Activated naive CD8-positive, alpha-beta T cell treated with anti-CD3 and anti-CD28 coated beads, Interleukin-2, amount 50 U/mL, for 16 hours (primary cell): ENCODE measurements at regions not wholly inside any gene's neighbourhood (a gene's known extent, or its start where the extent isn't known, plus 50 kb on each side); places are given as distances from the start of the nearest gene placed in this dataset.
"Not testable (repeated sequence)": the region's sequence is repeated elsewhere in the genome, so short reads cannot be mapped to it uniquely, and the experiment has no call there.

Experiments used
- DNase-seq: peaks from one replicate; pipeline ENCODE4 v3.0.0-alpha.2; 2020; ENCODE audit warnings: low read depth, low spot score

DNA sequence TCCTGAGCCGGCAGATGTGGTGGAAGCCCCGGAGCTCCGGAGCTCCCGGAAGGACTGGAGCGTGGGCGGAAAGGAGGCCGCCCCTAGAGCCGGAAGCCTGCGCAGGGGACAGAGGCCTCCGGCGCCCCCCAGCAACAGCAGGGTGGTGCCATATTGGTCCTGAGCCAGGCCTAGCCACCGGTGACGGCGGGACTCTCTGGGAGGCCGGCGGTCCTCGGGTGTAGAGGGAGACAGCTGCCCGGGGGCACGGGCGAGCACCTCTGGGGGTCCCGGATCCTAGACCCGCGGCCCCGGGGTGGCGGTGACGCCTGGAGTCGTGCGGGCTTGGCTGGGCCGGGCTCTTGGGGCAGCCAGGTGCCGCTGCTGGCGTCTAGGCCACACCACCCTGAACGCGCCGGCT lies 1472.2 kb downstream of the FOXD4L5 start:
- DNase-seq, result not testable (repeated sequence)

DNA sequence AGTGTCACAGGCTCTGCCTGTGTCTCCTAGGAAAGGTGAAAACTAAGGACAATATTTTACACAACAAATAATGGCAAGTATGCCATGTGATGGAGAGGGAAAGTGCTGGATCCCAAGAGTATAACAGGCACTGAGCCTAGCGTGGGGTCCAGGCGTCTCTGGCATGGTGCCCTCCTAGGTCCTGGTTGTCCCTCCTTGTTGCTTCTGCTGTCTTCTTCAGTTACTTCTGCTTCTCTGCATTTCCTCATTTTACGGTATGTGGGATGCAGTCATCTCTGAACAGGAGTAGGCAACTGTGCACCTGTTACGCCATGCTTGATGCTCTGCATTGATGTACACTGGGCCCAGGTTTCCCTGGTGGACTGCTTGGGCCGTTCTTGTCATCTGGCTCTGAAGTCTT lies 1480.8 kb downstream of the FOXD4L5 start:
- not testable (repeated sequence) for DNase-seq

DNA sequence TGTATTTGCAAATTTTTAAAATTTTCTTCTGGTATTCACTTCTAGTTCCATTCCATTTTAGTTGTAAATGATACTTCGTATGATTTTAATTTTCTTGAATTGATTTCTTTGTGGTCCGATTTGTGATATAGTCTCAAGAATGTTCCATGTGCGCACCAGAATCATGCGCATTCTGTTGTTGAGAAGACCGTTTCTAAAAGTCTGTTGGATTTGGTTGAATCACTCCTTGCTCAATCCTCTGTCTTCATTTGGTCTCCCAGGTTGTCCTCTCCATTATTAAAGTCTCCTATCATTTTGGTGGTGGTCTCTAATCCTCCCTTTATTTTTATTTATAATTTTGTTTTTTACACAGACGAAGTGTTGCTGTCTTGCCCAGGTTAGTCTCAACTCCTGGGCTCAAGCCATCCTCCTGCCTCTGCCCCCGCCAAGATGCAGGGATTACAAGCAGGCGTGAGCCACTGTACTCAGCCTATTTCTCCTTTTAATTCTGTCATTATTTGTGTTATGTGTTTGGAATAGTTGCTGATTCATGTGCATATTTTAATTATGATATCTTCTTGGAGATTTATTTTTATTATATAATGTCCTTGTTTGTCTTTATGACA lies 1490.8 kb downstream of the FOXD4L5 start:
- not testable (repeated sequence) for DNase-seq

DNA sequence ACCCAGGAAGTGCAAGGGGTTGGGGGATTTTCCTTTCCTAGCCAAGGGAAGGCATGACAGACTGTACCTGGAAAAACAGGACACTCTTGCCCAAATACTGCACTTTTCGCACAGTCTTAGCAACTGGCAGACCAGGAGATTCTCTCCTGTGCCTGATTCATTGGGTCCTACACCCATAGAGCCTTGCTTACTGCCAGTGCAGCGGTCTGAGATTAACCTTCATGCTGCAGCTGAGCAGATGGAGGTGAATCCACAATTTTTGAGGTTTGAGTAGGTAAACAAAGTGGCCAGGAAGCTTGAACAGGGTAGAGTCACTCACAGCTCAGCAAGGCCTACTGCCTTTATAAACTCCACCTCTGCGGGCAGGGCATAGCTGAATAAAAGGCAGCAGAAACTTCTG lies 1497.6 kb downstream of the FOXD4L5 start:
- DNase-seq, result not testable (repeated sequence)

DNA sequence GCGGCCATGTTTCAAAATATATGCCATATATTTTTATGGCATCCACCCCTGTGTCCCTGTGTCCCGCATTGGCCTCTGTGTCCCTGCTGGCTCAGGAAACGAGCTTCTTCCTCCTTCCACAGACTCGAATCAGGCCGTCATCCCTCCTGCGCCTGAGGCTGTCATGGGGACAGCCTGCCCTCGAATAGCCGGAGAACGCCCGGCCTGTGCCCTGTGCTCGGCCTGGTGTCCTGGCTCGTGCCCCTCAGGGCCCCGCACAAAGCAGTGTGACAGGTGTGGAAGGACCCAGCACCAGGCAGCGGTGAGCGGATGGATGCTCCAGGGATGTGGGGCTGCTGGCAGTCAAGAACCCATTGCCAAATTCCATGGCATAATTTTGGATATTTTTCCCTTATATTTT lies 1500.0 kb downstream of the FOXD4L5 start:
- DNase-seq, result not testable (repeated sequence)

DNA sequence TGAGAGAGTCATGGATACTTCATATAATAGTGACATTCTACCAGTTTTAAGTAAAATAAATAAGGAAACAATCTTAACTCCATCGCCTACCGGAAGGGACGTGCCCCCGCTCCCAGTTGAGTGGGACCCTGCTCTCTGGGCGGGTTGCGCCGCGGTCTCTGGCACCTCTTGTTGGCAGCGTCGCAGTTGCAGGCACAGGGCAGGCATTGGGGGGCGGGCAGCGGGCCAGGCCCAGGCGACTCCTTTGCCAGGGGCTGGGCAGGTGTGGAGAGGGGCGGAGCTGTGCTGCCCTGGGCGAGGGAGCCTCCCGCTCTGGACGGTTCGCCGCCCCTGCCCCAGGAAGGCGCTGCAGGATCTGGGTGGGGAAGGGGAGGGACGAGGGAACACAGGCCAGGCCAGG lies 1500.6 kb downstream of the FOXD4L5 start:
- DNase-seq, result not testable (repeated sequence)

DNA sequence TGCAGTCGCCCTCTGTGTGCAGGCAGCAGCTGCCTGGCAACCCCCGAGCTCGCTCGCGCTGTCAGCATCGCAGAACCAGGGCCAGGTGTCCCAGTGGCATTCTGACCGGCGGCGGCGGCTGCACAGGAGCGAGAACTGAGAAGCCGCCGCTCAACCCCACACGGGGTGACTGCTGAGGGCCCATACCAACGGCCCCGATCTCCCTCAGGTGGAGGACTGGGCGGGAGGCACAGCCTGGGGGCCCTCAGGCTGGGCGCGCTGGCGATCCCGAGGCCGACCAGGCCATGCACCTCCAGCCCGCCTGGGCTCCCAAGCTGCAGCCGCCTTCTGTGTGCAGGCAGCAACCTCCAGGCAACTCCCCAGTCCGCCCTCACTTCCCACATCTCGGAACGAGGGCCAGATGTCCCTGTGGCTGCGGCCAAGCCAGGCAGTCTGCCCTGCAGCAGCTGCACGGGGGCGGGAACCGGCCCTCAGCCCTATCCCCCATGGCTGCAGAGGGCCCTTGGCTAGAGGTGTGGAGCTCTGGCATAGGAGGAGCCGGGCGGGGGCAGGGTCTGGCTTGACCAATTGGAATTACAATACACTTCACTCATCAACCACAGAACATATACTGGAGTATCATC lies 1503.1 kb downstream of the FOXD4L5 start:
- not testable (repeated sequence) for DNase-seq

DNA sequence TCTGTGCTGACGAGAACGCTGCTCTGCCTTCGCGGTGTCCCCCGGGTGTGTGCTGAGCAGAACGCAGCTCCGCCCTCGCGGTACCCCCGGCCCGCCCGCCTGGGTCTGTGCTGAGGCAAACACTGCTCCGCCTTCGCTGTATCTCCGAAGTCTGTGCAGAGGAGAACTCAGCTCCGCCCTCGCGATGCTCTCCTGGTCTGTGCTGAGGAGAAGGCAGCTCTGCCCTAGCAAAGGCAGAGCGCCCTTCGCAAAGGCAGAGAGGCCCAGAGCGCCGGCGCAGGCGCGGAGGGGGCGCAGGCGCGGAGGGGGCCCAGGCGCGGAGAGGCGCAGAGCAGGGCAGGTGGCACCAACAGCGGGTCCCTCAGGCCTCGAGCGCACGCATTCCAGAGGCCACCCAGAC lies 1503.6 kb downstream of the FOXD4L5 start:
- not testable (repeated sequence) for DNase-seq

DNA sequence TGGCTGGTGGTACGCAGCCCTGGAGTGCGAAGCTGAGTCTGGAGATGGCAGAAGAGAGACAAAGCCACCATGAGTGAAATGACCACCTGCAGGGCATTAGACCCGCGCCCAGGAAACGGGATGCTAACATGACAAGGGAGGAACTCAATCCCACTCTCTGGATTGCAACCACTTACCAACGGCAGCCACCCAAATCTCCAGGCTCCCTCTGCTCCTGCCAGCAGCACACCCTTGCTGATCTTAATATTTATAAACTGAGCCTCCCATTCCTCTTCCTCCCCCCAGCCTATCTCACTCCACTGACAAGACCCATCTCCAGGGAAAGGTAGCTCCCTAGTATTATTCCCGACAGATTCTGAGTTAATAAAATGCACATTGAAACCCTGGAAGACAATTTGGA lies 1508.8 kb downstream of the FOXD4L5 start:
- not testable (repeated sequence) for DNase-seq

DNA sequence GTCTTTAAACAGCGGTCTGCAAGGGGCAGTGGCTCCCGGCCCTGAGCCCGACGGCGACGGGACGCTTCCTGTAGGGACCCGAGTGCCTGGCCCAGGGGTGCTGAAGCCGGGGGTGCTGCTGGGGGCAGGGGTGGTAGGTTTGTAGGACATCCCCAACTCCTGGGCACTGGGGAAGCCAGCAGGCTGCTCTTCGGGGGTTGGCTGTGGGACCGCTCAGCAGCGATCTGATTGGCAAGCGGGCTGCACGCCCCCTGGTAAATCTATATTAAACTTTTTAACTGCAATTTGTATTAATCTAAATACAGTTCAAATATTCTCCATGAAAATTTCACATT lies 1510.0 kb downstream of the FOXD4L5 start:
- DNase-seq, result not testable (repeated sequence)

DNA sequence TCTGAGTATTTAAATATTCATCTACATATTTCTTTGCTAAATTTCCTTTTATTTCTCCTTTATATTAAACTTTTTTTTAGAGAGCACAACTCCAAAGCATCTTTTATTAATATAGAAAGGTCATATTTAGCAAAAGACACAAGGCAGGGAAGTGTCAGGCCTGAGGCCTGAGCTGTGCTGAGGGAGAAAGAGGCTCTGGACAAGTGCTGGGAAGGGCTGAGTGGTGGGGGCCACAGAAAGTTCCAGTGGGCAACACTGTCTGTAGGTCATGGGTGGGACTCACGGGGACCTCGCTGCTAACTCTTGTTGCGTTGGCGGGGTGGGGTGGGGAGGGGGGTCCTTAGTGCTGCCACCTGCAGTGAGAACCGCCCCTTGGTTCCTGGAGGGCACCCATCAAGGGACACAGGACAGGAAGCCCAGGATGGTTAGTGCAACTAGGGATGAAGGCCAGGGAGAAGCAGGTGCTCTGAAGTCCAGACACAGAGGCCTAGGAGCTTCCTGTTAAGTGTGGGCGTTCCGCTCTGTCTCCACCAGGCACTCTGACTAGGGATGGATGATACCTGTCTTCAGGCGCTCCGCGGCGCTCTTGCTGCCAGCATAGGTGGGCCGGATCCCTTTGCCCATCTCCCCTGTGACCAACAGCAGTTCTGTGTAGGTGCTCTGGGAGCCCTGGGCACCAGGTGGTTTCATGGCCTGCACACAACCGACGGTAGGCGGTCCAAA lies 1510.5 kb downstream of the FOXD4L5 start:
- not testable (repeated sequence) for DNase-seq

DNA sequence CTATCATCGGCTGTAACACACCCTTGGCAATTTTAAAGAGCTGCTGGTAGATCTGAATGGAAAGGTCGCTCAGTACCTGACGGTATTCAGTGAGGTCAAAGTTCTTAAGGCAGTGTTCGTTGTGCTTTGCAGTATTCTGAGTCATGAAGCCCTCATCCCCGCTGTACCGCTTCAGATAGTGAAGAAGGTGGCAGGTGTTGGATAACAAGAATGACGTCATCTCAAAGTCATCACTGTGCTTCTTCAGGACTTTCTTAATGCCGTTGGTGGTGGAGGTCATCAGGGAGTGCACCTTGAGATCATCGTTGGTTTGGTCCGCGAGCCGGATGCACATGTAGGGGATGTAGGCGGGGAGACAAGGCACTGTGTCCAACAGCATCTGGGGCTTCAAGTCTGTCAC lies 1522.8 kb downstream of the FOXD4L5 start:
- DNase-seq, result not testable (repeated sequence)

DNA sequence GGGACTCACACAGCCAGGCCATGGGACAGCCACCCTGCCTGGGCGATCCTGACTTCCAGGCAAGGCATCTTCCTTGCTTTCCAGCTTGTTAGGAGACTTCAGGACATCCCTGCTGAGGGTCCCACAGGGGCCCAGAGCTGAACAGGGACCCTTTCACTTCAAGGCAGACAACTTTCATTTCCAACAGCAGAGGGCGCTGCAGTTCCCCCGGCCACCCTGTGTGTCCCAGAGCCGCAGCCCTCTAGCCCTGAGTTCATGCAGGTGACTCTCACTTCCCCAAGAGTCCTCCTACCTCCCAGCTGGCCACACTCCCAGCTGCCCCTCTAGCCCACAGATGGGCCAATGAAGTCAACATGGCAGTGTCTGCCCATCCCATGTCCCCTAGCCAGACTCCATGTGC lies 1556.0 kb downstream of the FOXD4L5 start:
- DNase-seq, result not testable (repeated sequence)

DNA sequence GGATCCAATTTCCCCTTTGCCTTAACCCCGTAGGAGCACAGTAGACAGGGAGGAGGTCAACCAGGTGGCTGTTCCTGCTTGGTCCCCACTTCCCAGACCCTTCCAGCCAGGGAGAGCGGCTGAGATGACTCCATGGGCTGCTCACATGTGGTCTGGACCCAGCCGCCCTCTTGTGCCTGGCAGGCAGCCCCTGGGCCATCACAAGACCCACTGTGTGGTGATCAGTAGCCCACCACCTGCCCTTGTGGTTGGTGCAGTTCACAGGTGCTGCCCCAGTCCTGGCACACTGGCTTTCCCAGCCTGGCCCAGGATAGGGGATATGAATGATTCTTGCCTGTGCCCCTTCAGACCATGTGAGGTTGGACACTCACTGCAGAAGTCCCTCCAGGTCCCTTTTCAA lies 1556.7 kb downstream of the FOXD4L5 start:
- no peak for DNase-seq

DNA sequence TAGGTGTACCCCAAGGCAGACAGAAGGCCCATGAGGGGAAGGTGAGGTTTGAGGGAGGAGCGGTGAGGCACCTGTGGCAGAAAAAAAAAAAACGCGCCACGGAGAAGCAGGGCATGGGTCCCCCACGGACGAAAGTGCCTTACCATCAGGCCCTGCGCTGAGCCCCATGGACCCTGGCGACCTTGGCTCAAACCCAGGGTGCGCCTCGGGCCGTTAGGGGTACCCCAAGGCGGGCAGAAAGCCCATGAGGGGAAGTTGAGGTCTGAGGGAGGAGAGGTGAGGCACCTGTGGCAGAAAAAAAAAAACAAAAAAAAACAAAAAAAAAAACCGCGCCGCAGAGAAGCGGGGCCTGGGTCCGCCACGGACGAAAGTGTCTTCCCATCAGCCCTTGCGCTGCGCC lies 1576.7 kb downstream of the FOXD4L5 start:
- not testable (repeated sequence) for DNase-seq

DNA sequence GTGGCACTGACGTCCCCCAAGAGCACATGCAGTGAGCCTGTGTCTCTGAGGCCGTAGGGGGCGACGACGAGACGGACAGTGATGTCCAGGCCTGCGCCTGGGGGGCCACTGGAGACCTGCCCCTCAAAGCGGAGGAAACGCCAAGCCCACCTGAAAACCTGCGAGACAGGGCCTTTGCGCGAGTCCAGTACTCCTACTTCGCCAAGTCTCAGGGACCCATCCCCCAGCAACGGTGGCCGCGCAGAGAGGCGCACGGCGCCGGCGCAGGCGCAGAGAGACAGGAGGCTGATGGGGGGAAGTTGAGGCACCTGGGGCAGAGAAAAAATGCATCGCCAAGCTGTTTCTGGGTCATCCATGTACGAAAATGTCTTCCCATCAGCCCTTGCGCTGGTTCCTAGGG lies 1580.6 kb downstream of the FOXD4L5 start:
- not testable (repeated sequence) for DNase-seq

DNA sequence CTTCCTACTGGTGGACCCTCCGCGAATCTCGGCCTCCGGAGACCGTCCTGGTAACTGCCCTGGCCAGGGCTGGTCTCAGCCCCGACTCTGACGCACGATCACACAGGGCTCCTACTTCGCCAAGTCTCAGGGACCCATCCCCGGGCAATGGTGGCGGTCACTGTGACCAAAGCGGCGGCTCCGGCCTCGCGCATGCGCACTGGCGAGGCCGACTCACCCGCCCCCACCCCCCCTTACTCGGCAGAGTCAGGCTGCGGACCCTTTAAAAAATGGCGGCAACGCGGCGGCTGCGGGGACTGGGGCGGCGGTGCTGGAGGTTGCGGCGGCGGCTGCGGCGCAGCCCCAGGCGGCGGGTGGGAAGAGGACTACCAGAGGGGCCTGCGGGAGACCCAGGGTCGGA lies 1581.3 kb downstream of the FOXD4L5 start:
- not testable (repeated sequence) for DNase-seq

DNA sequence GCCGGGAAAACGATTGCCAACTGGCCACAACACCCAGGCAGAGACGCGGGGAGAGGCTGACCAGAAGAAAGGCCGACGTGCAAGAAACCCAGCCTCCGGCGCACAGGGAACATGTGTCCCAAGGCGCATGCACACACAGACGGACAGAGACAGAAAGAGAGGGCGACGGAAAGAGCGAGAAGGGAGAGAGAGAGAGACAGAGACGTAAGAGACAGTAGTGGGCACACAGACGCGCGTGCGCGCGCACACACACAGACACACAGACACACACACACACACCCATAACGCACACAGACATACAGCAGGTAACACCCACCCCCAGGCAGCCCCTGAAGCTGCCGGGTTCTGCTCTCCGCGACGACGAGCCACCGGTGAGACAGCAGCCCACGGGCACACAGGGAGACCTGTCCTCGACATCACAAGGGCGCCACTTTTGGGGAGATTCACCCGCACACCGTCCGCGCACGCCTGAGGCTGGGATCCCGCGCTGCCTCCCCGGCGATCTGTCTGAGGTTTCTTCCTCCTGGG lies 1581.8 kb downstream of the FOXD4L5 start:
- not testable (repeated sequence) for DNase-seq
